Liver (tissue), 3 donors: ENCODE measurements at regions not wholly inside any gene's neighbourhood (a gene's known extent, or its start where the extent isn't known, plus 50 kb on each side); places are given as distances from the start of the nearest gene placed in this dataset.

Source experiments
- CTCF ChIP-seq: fragments of 150-350 bp; IDR thresholded peaks from 2 replicates; pipeline ENCODE4 v1.5.1; 2017; ENCODE audit warnings: improper control_type of control experiment, low read depth, low read length; ENCODE audit not compliant: missing input control
- EGR1 ChIP-seq, 2 donors: IDR thresholded peaks; 2 replicates each; pipeline ENCODE4 v1.6.1; 2016 to 2018; ENCODE audit warnings: antibody characterized with exemption in 2 of 2, low read depth in 2 of 2
- donor health status: healthy.
- donor health status: healthy.

GRCh38 chrX:151287954-151288353 is 109.1 kb upstream of the VMA21 start:
- TF ChIP-seq EGR1 (IDR thresholded peaks at IDR 0.05; ENCODE audit: low read depth in 2 of 2) (no peak), CTCF (no peak)
